B cell (primary cell): ENCODE measurements at regions not wholly inside any gene's neighbourhood (a gene's known extent, or its start where the extent isn't known, plus 50 kb on each side); places are given as distances from the start of the nearest gene placed in this dataset.
"Not testable (repeated sequence)": the region's sequence is repeated elsewhere in the genome, so short reads cannot be mapped to it uniquely, and the experiment has no call there.

Experiments used
- ATAC-seq: fragments of 200-7000 bp; cut with Tn5 transposase; one replicate; pipeline ENCODE4 v1.10.0; 2021; ENCODE audit warnings: low read depth, mild to moderate bottlenecking, moderate number of reproducible peaks, moderate library complexity
- CTCF ChIA-PET: fragments of 350-600 bp; sonication (Branson Sonifier 250); formaldehyde crosslinking; loops from one replicate; lab custom pipeline; 2021; ENCODE audit warnings: antibody characterized with exemption, inconsistent platforms; lab: Charles Lee
- POLR2A ChIA-PET: fragments of 350-600 bp; sonication (Branson Sonifier 250); formaldehyde crosslinking; loops from one replicate; lab custom pipeline; 2021; ENCODE audit warnings: antibody characterized with exemption; lab: Charles Lee
- DNase-seq: peaks from one replicate; pipeline ENCODE4 v3.0.0; 2013
- H2AFZ ChIP-seq: 2 replicates; pipeline ENCODE4 v1.6.1; 2012; ENCODE audit warnings: mild to moderate bottlenecking, low read depth, low read length; ENCODE audit not compliant: insufficient read depth, poor library complexity, severe bottlenecking
- H3K27ac ChIP-seq, 2 donors: 1 replicate in 1 of 2; 2 replicates in 1 of 2; pipeline ENCODE4 v1.5.1; 2012 to 2013; ENCODE audit warnings: low read length in 2 of 2, mild to moderate bottlenecking in 2 of 2, moderate library complexity in 1 of 2
- H3K27me3 ChIP-seq, 4 experiments: fragments of 200-600 bp in 1 of 4; sonication (generic) in 1 of 4; replicated peaks in 1 of 4; 1 replicate in 2 of 4; 2 replicates in 2 of 4; pipeline versions ENCODE4 v1.6.1 to v1.7.0; 2013 to 2016; ENCODE audit warnings: low read length in 3 of 4, mild to moderate bottlenecking in 2 of 4, mixed read lengths in 1 of 4, moderate library complexity in 1 of 4; ENCODE audit not compliant: insufficient read depth in 4 of 4, control insufficient read depth in 3 of 4; ENCODE audit errors: control extremely low read depth in 1 of 4
- H3K36me3 ChIP-seq, 2 experiments: replicated peaks in 1 of 2; 1 replicate in 1 of 2; 2 replicates in 1 of 2; pipeline versions ENCODE4 v1.6.1 to v1.7.1; 2013; ENCODE audit warnings: low read length in 1 of 2; ENCODE audit not compliant: insufficient read depth in 2 of 2, control insufficient read depth in 1 of 2; ENCODE audit errors: control extremely low read depth in 1 of 2, extremely low read depth in 1 of 2
- H3K4me1 ChIP-seq, 2 donors: fragments of 200-600 bp in 1 of 2; sonication (generic) in 1 of 2; 1 replicate in 1 of 2; 2 replicates in 1 of 2; pipeline versions ENCODE4 v1.5.1 to v1.6.1; 2013 to 2017; ENCODE audit warnings: low read length in 2 of 2; ENCODE audit not compliant: control insufficient read depth in 2 of 2, insufficient read depth in 2 of 2
- H3K4me2 ChIP-seq: replicated peaks from 2 replicates; pipeline ENCODE3; 2012; ENCODE audit warnings: mild to moderate bottlenecking, low read depth, low read length; ENCODE audit not compliant: poor library complexity, severe bottlenecking
- H3K4me3 ChIP-seq, 5 experiments: fragments of 200-600 bp in 1 of 5; sonication (generic) in 1 of 5; 1 replicate in 3 of 5; 2 replicates in 2 of 5; pipeline versions ENCODE4 v1.5.1 to v1.7.0; 2011 to 2016; ENCODE audit warnings: low read length in 4 of 5, mild to moderate bottlenecking in 4 of 5, low read depth in 2 of 5, control low read depth in 1 of 5, moderate library complexity in 1 of 5; ENCODE audit not compliant: insufficient read depth in 1 of 5; ENCODE audit errors: control extremely low read depth in 1 of 5, extremely low read depth in 1 of 5
- H3K79me2 ChIP-seq: fragments of 200-600 bp; sonication (generic); one replicate; pipeline ENCODE4 v1.6.0; 2016; ENCODE audit warnings: low read length; ENCODE audit not compliant: control insufficient read depth, insufficient read depth
- H3K9ac ChIP-seq: fragments of 200-600 bp; sonication (generic); 2 replicates; pipeline ENCODE4 v1.6.1; 2017; ENCODE audit warnings: mild to moderate bottlenecking, low read length, moderate library complexity
- H3K9me3 ChIP-seq, 3 donors: one replicate each; pipeline versions ENCODE4 v1.6.1 to v1.7.1; 2013; ENCODE audit warnings: low read length in 2 of 3; ENCODE audit not compliant: control insufficient read depth in 2 of 3, insufficient read depth in 1 of 3; ENCODE audit errors: control extremely low read depth in 1 of 3
- H4K20me1 ChIP-seq: 2 replicates; pipeline ENCODE4 v1.6.0; 2012; ENCODE audit warnings: mild to moderate bottlenecking, low read length; ENCODE audit not compliant: insufficient read depth, control insufficient read depth, poor library complexity, severe bottlenecking
- H3K27ac Mint-ChIP-seq: one replicate; pipeline ENCODE4 v1.8.0; 2021; ENCODE audit warnings: mixed read lengths
- H3K27me3 Mint-ChIP-seq: one replicate; pipeline ENCODE4 v1.8.0; 2021; ENCODE audit warnings: mixed read lengths
- H3K4me1 Mint-ChIP-seq: one replicate; pipeline ENCODE4 v1.8.0; 2021; ENCODE audit warnings: mixed read lengths
- H3K4me3 Mint-ChIP-seq: one replicate; pipeline ENCODE4 v1.8.0; 2021; ENCODE audit warnings: mixed read lengths
- H3K9me3 Mint-ChIP-seq: one replicate; pipeline ENCODE4 v1.8.0; 2022; ENCODE audit warnings: mixed read lengths; ENCODE audit not compliant: insufficient read depth
- CTCF ChIP-seq: fragments of 200-600 bp; IDR thresholded peaks from one replicate; pipeline ENCODE4 v1.8.0; 2022; ENCODE audit warnings: antibody characterized with exemption, mild to moderate bottlenecking
- EZH2 ChIP-seq: IDR thresholded peaks from 2 replicates; pipeline ENCODE4 v1.6.1; 2012; ENCODE audit warnings: borderline replicate concordance, low read depth, mild to moderate bottlenecking, moderate library complexity, low read length; ENCODE audit not compliant: insufficient read depth, poor library complexity, severe bottlenecking
- WGBS: methylation state at CpG from one replicate; pipeline ENCODE4 v1.1.5; 2013; ENCODE audit warnings: missing lambda C conversion rate; ENCODE audit not compliant: insufficient coverage; 5-methylcytosine and 5-hydroxymethylcytosine counted together
- intact Hi-C: fragments of 100-400 bp; cut with micrococcal nuclease; formaldehyde crosslinking; loops from one replicate; pipeline ENCODE4 v1.10.0; 2022

- H3K9ac ChIP-seq = no peak overlapping the region
- TF ChIP-seq CTCF (no peak), EZH2 (no peak)
- CTCF ChIA-PET = no interaction called here
- no peaks in the 10 kb centered on the region for H3K79me2 ChIP-seq
- WGBS = 69% methylated on average over 3 of the region's 7 CpGs
- H3K36me3 ChIP-seq = no peaks in the 10 kb centered on the region
- Mint-ChIP-seq H3K27me3 (no peaks in the 10 kb centered on the region), H3K4me1 (no peaks in the 10 kb centered on the region), H3K27ac (no peak overlapping the region), H3K9me3 (peaks cover 6% of the 10 kb centered on the region), H3K4me3 (no peak overlapping the region)
- no peak overlapping the region for H3K4me2 ChIP-seq
- peaks cover 0 to 5% (median 0%) of the 10 kb centered on the region in 3 donors for H3K9me3 ChIP-seq
- POLR2A ChIA-PET = no interaction called here
- ATAC-seq (no peak), DNase-seq (no peak)
- intact Hi-C loops = no loop called here
- no peaks in the 10 kb centered on the region for H3K27me3 ChIP-seq
- H4K20me1 ChIP-seq = no peaks in the 10 kb centered on the region
- H3K4me1 ChIP-seq = no peaks in the 10 kb centered on the region
- H3K27ac ChIP-seq = no peak overlapping the region
- H2AFZ ChIP-seq = no peak overlapping the region
- H3K4me3 ChIP-seq = no peak overlapping the region
Measured at GRCh38 chr6:164344801-164345291, 930.3 kb downstream of the QKI start.

- POLR2A ChIA-PET, H3K4me2 ChIP-seq, ATAC-seq, H3K4me1 Mint-ChIP-seq, H3K79me2 ChIP-seq, H4K20me1 ChIP-seq, H2AFZ ChIP-seq, H3K4me1 ChIP-seq, H3K4me3 Mint-ChIP-seq, H3K27ac ChIP-seq, H3K27ac Mint-ChIP-seq, H3K36me3 ChIP-seq, intact Hi-C loops, H3K4me3 ChIP-seq, H3K27me3 Mint-ChIP-seq, H3K9me3 Mint-ChIP-seq, H3K27me3 ChIP-seq, CTCF ChIA-PET, H3K9ac ChIP-seq, DNase-seq: not testable (repeated sequence)
- WGBS = 95% methylated on average over 3 of the region's 4 CpGs
- H3K9me3 ChIP-seq = peaks cover 0 to 20% (median 0%) of the 10 kb centered on the region in 3 donors
Measured at GRCh38 chr6:164339442-164339841, 924.9 kb downstream of the QKI start.
